ENCODE measurements at regions not wholly inside any gene's neighbourhood (a gene's known extent, or its start where the extent isn't known, plus 50 kb on each side); places are given as distances from the start of the nearest gene placed in this dataset.

GRCh38 chr3:193946945-193947344 is 189.0 kb upstream of the HES1 start:
- 33 to 100% (median 54%) methylated on average over 1 to 5 of the region's 5 CpGs; no CpG with 5 or more reads in 3 of the 10 experiments for WGBS, 10 experiments
- no peak overlapping the region for H3K4me3 ChIP-seq
- in situ Hi-C loops (cut with MboI; ENCODE audit: low pct_unique_long_range_greater_than_20kb in 2 of 9, low sequenced_read_pairs in 9 of 9, unreplicated experiment in 9 of 9): no loop called here
- ATAC-seq (replicated peaks in 6 of 8): peak in 5 of 8 experiments; percentile 20 to 44 (median 35)
- peaks cover 13 to 19% of the 10 kb centered on the region in 2 donors for H3K4me1 ChIP-seq (replicated peaks in 1 of 2)
- H3K27ac ChIP-seq: no peak overlapping the region

GRCh38 chr3:193947596-193947995 is 188.4 kb upstream of the HES1 start:
- H3K27ac ChIP-seq: no peak overlapping the region
- 66 to 100% (median 97%) methylated on average over 1 to 6 of the region's 6 CpGs; no CpG with 5 or more reads in 3 of the 10 experiments for WGBS, 10 experiments
- in situ Hi-C loops (cut with MboI; ENCODE audit: low pct_unique_long_range_greater_than_20kb in 2 of 9, low sequenced_read_pairs in 9 of 9, unreplicated experiment in 9 of 9): no loop called here
- H3K4me3 ChIP-seq: no peak overlapping the region
- ATAC-seq (replicated peaks in 6 of 8): no peak
- H3K4me1 ChIP-seq (replicated peaks in 1 of 2): peaks cover 13 to 18% of the 10 kb centered on the region in 2 donors

- ATAC-seq (replicated peaks in 6 of 8): no peak
- in situ Hi-C loops (cut with MboI; ENCODE audit: low pct_unique_long_range_greater_than_20kb in 2 of 9, low sequenced_read_pairs in 9 of 9, unreplicated experiment in 9 of 9): no loop called here
- 0 to 100% (median 91%) methylated on average over 1 to 3 of the region's 3 CpGs; no CpG with 5 or more reads in 2 of the 10 experiments for WGBS, 10 experiments
These were observed 187.5 kb upstream of the HES1 start for GRCh38 chr3:193948459-193948858.

GRCh38 chr3:193951859-193952258 is 184.1 kb upstream of the HES1 start:
- no peak for ATAC-seq (replicated peaks in 6 of 8)
- in situ Hi-C loops (cut with MboI; ENCODE audit: low pct_unique_long_range_greater_than_20kb in 2 of 9, low sequenced_read_pairs in 9 of 9, unreplicated experiment in 9 of 9): no loop called here

More at GRCh38 chr3:193948459-193948858, 187.5 kb upstream of the HES1 start:
- H3K4me3 ChIP-seq: no peak overlapping the region
- H3K27ac ChIP-seq: no peak overlapping the region
- H3K4me1 ChIP-seq (replicated peaks in 1 of 2): peaks cover 10 to 13% of the 10 kb centered on the region in 2 donors

GRCh38 chr3:193954752-193955151 is 181.2 kb upstream of the HES1 start:
- no peak for ATAC-seq (replicated peaks in 6 of 8)
- Histone ChIP-seq H3K4me1 (replicated peaks in 1 of 2) (no peaks in the 10 kb centered on the region), H3K4me3 (no peak overlapping the region), H3K27ac (no peak overlapping the region)
- in situ Hi-C loops (cut with MboI; ENCODE audit: low pct_unique_long_range_greater_than_20kb in 2 of 9, low sequenced_read_pairs in 9 of 9, unreplicated experiment in 9 of 9): no loop called here

More at GRCh38 chr3:193951859-193952258, 184.1 kb upstream of the HES1 start:
- no peaks in the 10 kb centered on the region for H3K4me1 ChIP-seq (replicated peaks in 1 of 2)
- H3K4me3 ChIP-seq: no peak overlapping the region
- H3K27ac ChIP-seq: no peak overlapping the region
- WGBS, 10 experiments: 67 to 100% (median 90%) methylated on average over 1 of the region's 1 CpG; no CpG with 5 or more reads in 6 of the 10 experiments

GRCh38 chr3:193955719-193956118 is 180.2 kb upstream of the HES1 start:
- no peak for ATAC-seq (replicated peaks in 6 of 8)
- Histone ChIP-seq H3K4me1 (replicated peaks in 1 of 2) (peaks cover 7 to 8% of the 10 kb centered on the region in 2 donors), H3K4me3 (no peak overlapping the region), H3K27ac (no peak overlapping the region)
- in situ Hi-C loops (cut with MboI; ENCODE audit: low pct_unique_long_range_greater_than_20kb in 2 of 9, low sequenced_read_pairs in 9 of 9, unreplicated experiment in 9 of 9): no loop called here
- 67 to 100% (median 93%) methylated on average over 1 to 4 of the region's 7 CpGs; no CpG with 5 or more reads in 6 of the 10 experiments for WGBS, 10 experiments

- Histone ChIP-seq H3K4me1 (replicated peaks in 1 of 2) (peaks cover 23 to 26% of the 10 kb centered on the region in 2 donors), H3K27ac (peak overlapping the region in 1 of 2 donors; percentile 30), H3K4me3 (no peak overlapping the region)
- in situ Hi-C loops (cut with MboI; ENCODE audit: low pct_unique_long_range_greater_than_20kb in 2 of 9, low sequenced_read_pairs in 9 of 9, unreplicated experiment in 9 of 9): no loop called here
- ATAC-seq (replicated peaks in 6 of 8): no peak
These were observed 176.1 kb upstream of the HES1 start for GRCh38 chr3:193959861-193960260.

- 0 to 68% (median 33%) methylated on average over 3 to 17 of the region's 21 CpGs; no CpG with 5 or more reads in 2 of the 10 experiments for WGBS, 10 experiments
- Histone ChIP-seq H3K27ac (peak overlapping the region; percentile 13 to 30), H3K4me3 (no peak overlapping the region), H3K4me1 (replicated peaks in 1 of 2) (peaks cover 23 to 26% of the 10 kb centered on the region in 2 donors)
- peak in 7 of 8 experiments; percentile 72 to 99 (median 99) for ATAC-seq (replicated peaks in 6 of 8)
- in situ Hi-C loops (cut with MboI; ENCODE audit: low pct_unique_long_range_greater_than_20kb in 2 of 9, low sequenced_read_pairs in 9 of 9, unreplicated experiment in 9 of 9): no loop called here
These were observed 175.3 kb upstream of the HES1 start for GRCh38 chr3:193960487-193961274.

- Histone ChIP-seq H3K4me1 (replicated peaks in 1 of 2) (peaks cover 23 to 26% of the 10 kb centered on the region in 2 donors), H3K27ac (no peak overlapping the region), H3K4me3 (no peak overlapping the region)
- in situ Hi-C loops (cut with MboI; ENCODE audit: low pct_unique_long_range_greater_than_20kb in 2 of 9, low sequenced_read_pairs in 9 of 9, unreplicated experiment in 9 of 9): no loop called here
- 32 to 81% (median 63%) methylated on average over 2 to 9 of the region's 9 CpGs for WGBS, 10 experiments
- ATAC-seq (replicated peaks in 6 of 8): peak in 1 of 8 experiments; percentile 37
These were observed 172.8 kb upstream of the HES1 start for GRCh38 chr3:193962986-193963685.

- no peak overlapping the region for H3K4me3 ChIP-seq
- WGBS, 10 experiments: 69 to 100% (median 94%) methylated on average over 1 to 7 of the region's 7 CpGs; no CpG with 5 or more reads in 1 of the 10 experiments
- H3K27ac ChIP-seq: no peak overlapping the region
- H3K4me1 ChIP-seq (replicated peaks in 1 of 2): peaks cover 23 to 26% of the 10 kb centered on the region in 2 donors
- ATAC-seq (replicated peaks in 6 of 8): no peak
- in situ Hi-C loops (cut with MboI; ENCODE audit: low pct_unique_long_range_greater_than_20kb in 2 of 9, low sequenced_read_pairs in 9 of 9, unreplicated experiment in 9 of 9): no loop called here
These were observed 172.0 kb upstream of the HES1 start for GRCh38 chr3:193963808-193964516.

- Histone ChIP-seq H3K4me3 (no peak overlapping the region), H3K27ac (no peak overlapping the region), H3K4me1 (replicated peaks in 1 of 2) (peaks cover 23 to 26% of the 10 kb centered on the region in 2 donors)
- in situ Hi-C loops (cut with MboI; ENCODE audit: low pct_unique_long_range_greater_than_20kb in 2 of 9, low sequenced_read_pairs in 9 of 9, unreplicated experiment in 9 of 9): no loop called here
- no peak for ATAC-seq (replicated peaks in 6 of 8)
- WGBS, 10 experiments: 46 to 100% (median 96%) methylated on average over 1 to 2 of the region's 2 CpGs; no CpG with 5 or more reads in 4 of the 10 experiments
These were observed 171.4 kb upstream of the HES1 start for GRCh38 chr3:193964517-193964880.

GRCh38 chr3:193968380-193968974 is 167.5 kb upstream of the HES1 start:
- peaks cover 17 to 19% of the 10 kb centered on the region in 2 donors for H3K4me1 ChIP-seq (replicated peaks in 1 of 2)
- in situ Hi-C loops (cut with MboI; ENCODE audit: low pct_unique_long_range_greater_than_20kb in 2 of 9, low sequenced_read_pairs in 9 of 9, unreplicated experiment in 9 of 9): no loop called here
- no peak overlapping the region for H3K27ac ChIP-seq
- no peak for ATAC-seq (replicated peaks in 6 of 8)
- no peak overlapping the region for H3K4me3 ChIP-seq
- 80 to 100% (median 92%) methylated on average over 1 to 5 of the region's 5 CpGs; no CpG with 5 or more reads in 1 of the 10 experiments for WGBS, 10 experiments
